PC-3 (cell line): ENCODE measurements at regions not wholly inside any gene's neighbourhood (a gene's known extent, or its start where the extent isn't known, plus 50 kb on each side); places are given as distances from the start of the nearest gene placed in this dataset.

ENCODE experiments used
- EZH2 ChIP-seq: fragments of 300-600 bp; sonication (generic); IDR thresholded peaks from one replicate; pipeline ENCODE4 v1.6.1; 2017; ENCODE audit warnings: antibody characterized with exemption, mild to moderate bottlenecking, low read length; ENCODE audit not compliant: unreplicated experiment
- EZH2phosphoT487 ChIP-seq: fragments of 300-600 bp; sonication (generic); IDR thresholded peaks from 2 replicates; pipeline ENCODE4 v1.6.1; 2018; ENCODE audit warnings: mild to moderate bottlenecking, antibody characterized with exemption, low read length, borderline replicate concordance
- TF ChIP-seq, protein P1 (sequence below): fragments of 300-600 bp; sonication (generic); conservative IDR thresholded peaks from 2 replicates; pipeline ENCODE4 v1.5.1; 2017; ENCODE audit warnings: antibody characterized with exemption, low read depth, mild to moderate bottlenecking, low read length

DNA sequence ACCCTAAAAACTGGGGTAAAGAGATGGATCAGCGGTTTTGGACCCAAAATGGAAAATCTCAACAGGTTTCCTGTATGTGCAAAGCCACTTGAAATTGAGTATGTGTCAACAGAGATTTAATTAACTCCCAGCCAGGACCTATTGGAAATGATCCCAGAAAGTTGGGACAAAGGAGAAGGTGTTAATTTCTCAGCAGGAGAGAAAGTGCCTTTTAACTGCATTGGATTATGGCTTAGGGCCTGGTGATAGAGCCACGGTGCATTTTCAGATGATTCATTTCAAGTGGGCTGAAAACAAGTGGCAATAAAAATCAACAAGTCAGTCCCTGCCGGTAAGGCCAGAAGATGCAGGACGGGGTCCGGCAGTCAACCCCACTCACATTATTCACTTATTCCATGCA is 80.2 kb upstream of the BCL11A start:
- TF ChIP-seq EZH2phosphoT487 (no peak), EZH2 (no peak)
- TF ChIP-seq, protein P1, sequence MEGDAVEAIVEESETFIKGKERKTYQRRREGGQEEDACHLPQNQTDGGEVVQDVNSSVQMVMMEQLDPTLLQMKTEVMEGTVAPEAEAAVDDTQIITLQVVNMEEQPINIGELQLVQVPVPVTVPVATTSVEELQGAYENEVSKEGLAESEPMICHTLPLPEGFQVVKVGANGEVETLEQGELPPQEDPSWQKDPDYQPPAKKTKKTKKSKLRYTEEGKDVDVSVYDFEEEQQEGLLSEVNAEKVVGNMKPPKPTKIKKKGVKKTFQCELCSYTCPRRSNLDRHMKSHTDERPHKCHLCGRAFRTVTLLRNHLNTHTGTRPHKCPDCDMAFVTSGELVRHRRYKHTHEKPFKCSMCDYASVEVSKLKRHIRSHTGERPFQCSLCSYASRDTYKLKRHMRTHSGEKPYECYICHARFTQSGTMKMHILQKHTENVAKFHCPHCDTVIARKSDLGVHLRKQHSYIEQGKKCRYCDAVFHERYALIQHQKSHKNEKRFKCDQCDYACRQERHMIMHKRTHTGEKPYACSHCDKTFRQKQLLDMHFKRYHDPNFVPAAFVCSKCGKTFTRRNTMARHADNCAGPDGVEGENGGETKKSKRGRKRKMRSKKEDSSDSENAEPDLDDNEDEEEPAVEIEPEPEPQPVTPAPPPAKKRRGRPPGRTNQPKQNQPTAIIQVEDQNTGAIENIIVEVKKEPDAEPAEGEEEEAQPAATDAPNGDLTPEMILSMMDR, result no peak
